PC-9 (cell line): ENCODE measurements at regions not wholly inside any gene's neighbourhood (a gene's known extent, or its start where the extent isn't known, plus 50 kb on each side); places are given as distances from the start of the nearest gene placed in this dataset.
"Not testable (repeated sequence)": the region's sequence is repeated elsewhere in the genome, so short reads cannot be mapped to it uniquely, and the experiment has no call there.

Experiments used
- BruUV-seq: library from RNA; stranded (reverse); fragments of 400-500 nt; replicated peaks from 2 replicates; lab custom pipeline; 2021; lab: Mats Ljungman, UMichigan
- CTCF ChIA-PET: fragments of 300-600 bp; sonication (Branson Sonifier 250); formaldehyde crosslinking; loops from one replicate; lab custom pipeline; 2022; ENCODE audit warnings: antibody characterized with exemption; lab: Charles Lee
- POLR2A ChIA-PET: fragments of 300-600 bp; sonication (Branson Sonifier 250); formaldehyde crosslinking; loops from one replicate; lab custom pipeline; 2022; ENCODE audit warnings: antibody characterized with exemption; ENCODE audit not compliant: unreplicated experiment; lab: Charles Lee
- DNase-seq, 2 experiments: peaks; one replicate each; pipeline versions ENCODE4 v3.0.0 to v3.0.0-alpha.2; 2015 to 2022; ENCODE audit warnings: mixed read lengths in 1 of 2
- H2AFZ ChIP-seq: fragments of 200-600 bp; sonication (generic); 2 replicates; pipeline ENCODE4 v1.8.1; 2017; ENCODE audit warnings: antibody characterized with exemption
- H3F3A ChIP-seq: fragments of 200-600 bp; sonication (generic); 2 replicates; pipeline ENCODE4 v1.8.1; 2017; ENCODE audit warnings: antibody characterized with exemption, mild to moderate bottlenecking, low read depth; ENCODE audit not compliant: insufficient read depth
- H3K27ac ChIP-seq: fragments of 200-600 bp; sonication (generic); 2 replicates; pipeline ENCODE4 v1.6.1; 2016; ENCODE audit warnings: mixed run types
- H3K27me3 ChIP-seq: fragments of 200-600 bp; sonication (generic); 2 replicates; pipeline ENCODE4 v1.6.1; 2016; ENCODE audit warnings: low read depth, mixed run types; ENCODE audit not compliant: insufficient read depth
- H3K36me3 ChIP-seq: fragments of 200-600 bp; sonication (generic); 2 replicates; pipeline ENCODE4 v1.6.1; 2016; ENCODE audit warnings: low read depth, mixed run types
- H3K4me1 ChIP-seq: fragments of 200-600 bp; sonication (generic); replicated peaks from 2 replicates; pipeline ENCODE4 v1.6.1; 2016; ENCODE audit warnings: mixed run types; ENCODE audit not compliant: insufficient read depth
- H3K4me2 ChIP-seq: fragments of 200-600 bp; sonication (generic); 2 replicates; pipeline ENCODE4 v1.6.1; 2017; ENCODE audit warnings: mixed run types
- H3K4me3 ChIP-seq: fragments of 200-600 bp; sonication (generic); 2 replicates; pipeline ENCODE4 v1.6.1; 2016; ENCODE audit warnings: mixed run types
- H3K79me2 ChIP-seq: fragments of 200-600 bp; sonication (generic); 2 replicates; pipeline ENCODE4 v1.6.1; 2017; ENCODE audit warnings: low read depth, mixed run types
- H3K9me2 ChIP-seq: fragments of 200-600 bp; sonication (generic); 2 replicates; pipeline ENCODE4 v1.8.1; 2017; ENCODE audit warnings: mild to moderate bottlenecking; ENCODE audit not compliant: insufficient read depth
- H3K9me3 ChIP-seq: fragments of 200-600 bp; sonication (generic); 2 replicates; pipeline ENCODE4 v1.8.1; 2016; ENCODE audit warnings: low read depth; ENCODE audit not compliant: insufficient read depth
- H4K20me1 ChIP-seq: fragments of 200-600 bp; sonication (generic); 2 replicates; pipeline ENCODE4 v1.8.1; 2017; ENCODE audit not compliant: insufficient read depth
- CTCF ChIP-seq: fragments of 200-600 bp; sonication (generic); conservative IDR thresholded peaks from 2 replicates; pipeline ENCODE4 v1.6.1; 2017; ENCODE audit warnings: mixed run types, antibody characterized with exemption, mild to moderate bottlenecking, moderate library complexity
- EZH2 ChIP-seq: fragments of 200-600 bp; sonication (generic); IDR thresholded peaks from 2 replicates; pipeline ENCODE4 v1.8.0; 2017; ENCODE audit warnings: antibody characterized with exemption, low read depth
- intact Hi-C: fragments of 100-400 bp; cut with micrococcal nuclease; formaldehyde crosslinking; loops from one replicate; pipeline ENCODE4 v1.10.0; 2022; ENCODE audit not compliant: unreplicated experiment

DNA sequence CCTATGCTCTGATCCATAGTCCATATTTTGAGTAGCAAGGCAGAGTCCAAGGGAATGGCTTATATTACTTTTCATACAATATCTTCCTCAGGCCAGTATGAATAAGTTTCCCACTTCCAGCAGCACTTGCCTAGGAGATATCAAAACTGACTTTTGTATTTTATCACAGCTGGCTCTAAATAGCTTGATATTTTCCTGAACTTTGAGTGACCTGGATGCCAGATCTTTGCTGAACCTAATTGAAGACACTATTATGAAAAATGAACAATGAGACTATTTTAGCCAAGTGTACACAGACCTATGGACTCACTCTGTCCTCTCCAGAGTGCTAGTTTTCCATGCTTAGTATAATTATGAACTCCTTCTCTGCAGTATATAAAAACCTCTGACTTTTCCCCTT is 475.6 kb upstream of the PTGER4 start:
- no peak overlapping the region for H3K27ac ChIP-seq
- peak overlapping the region; percentile 29; the same call in 1 of the 2 replicates for H2AFZ ChIP-seq
- peaks cover 5% of the 10 kb centered on the region; the same call in 1 of the 2 replicates for H3K9me2 ChIP-seq
- no peak for DNase-seq
- no TSS peak for BruUV-seq
- no peak for TF ChIP-seq CTCF
- TF ChIP-seq EZH2: no peak
- no peaks in the 10 kb centered on the region for H3K36me3 ChIP-seq
- peaks cover 5% of the 10 kb centered on the region; the same call in 1 of the 2 replicates for H3K9me3 ChIP-seq
- H3K4me2 ChIP-seq: no peak overlapping the region
- CTCF ChIA-PET: no interaction called here
- H3K27me3 ChIP-seq: no peaks in the 10 kb centered on the region
- POLR2A ChIA-PET: no interaction called here
- H3K79me2 ChIP-seq: no peaks in the 10 kb centered on the region
- no peaks in the 10 kb centered on the region for H4K20me1 ChIP-seq
- intact Hi-C loops: no loop called here
- H3F3A ChIP-seq: no peaks in the 10 kb centered on the region
- H3K4me1 ChIP-seq: no peaks in the 10 kb centered on the region
- no peak overlapping the region for H3K4me3 ChIP-seq

- Histone ChIP-seq H3K9me3 (peaks cover 5% of the 10 kb centered on the region; the same call in 1 of the 2 replicates), H2AFZ (no peak overlapping the region), H3K79me2 (no peaks in the 10 kb centered on the region), H3K27me3 (no peaks in the 10 kb centered on the region), H3K4me3 (no peak overlapping the region), H3K4me1 (no peaks in the 10 kb centered on the region), H3K36me3 (no peaks in the 10 kb centered on the region), H3F3A (no peaks in the 10 kb centered on the region), H3K4me2 (no peak overlapping the region), H4K20me1 (no peaks in the 10 kb centered on the region), H3K27ac (no peak overlapping the region), H3K9me2 (peaks cover 5% of the 10 kb centered on the region; the same call in 1 of the 2 replicates)
- no TSS peak for BruUV-seq
- POLR2A ChIA-PET: interaction anchor here (0.7 kb wide), 1 partner anchor 511 kb away, joined by 6 read pairs; no protein-coding TSS in a partner anchor
- TF ChIP-seq EZH2 (no peak), CTCF (no peak)
- DNase-seq: no peak
- CTCF ChIA-PET: interaction anchor here (0.7 kb wide), 1 partner anchor 512 kb away, joined by 5 read pairs; no protein-coding TSS in a partner anchor
- intact Hi-C loops: no loop called here
Observed at GRCh38 chr5:40202814-40203440, 476.8 kb upstream of the PTGER4 start.

- Histone ChIP-seq H3K79me2 (no peaks in the 10 kb centered on the region), H3K27me3 (no peaks in the 10 kb centered on the region), H3K4me3 (no peak overlapping the region), H3K9me2 (no peaks in the 10 kb centered on the region), H4K20me1 (no peaks in the 10 kb centered on the region), H3K4me1 (no peaks in the 10 kb centered on the region), H3K36me3 (no peaks in the 10 kb centered on the region), H2AFZ (no peak overlapping the region), H3K27ac (no peak overlapping the region), H3K4me2 (no peak overlapping the region), H3K9me3 (no peaks in the 10 kb centered on the region), H3F3A (no peaks in the 10 kb centered on the region)
- TF ChIP-seq CTCF (no peak), EZH2 (no peak)
- no TSS peak for BruUV-seq
- intact Hi-C loops: no loop called here
- ChIA-PET CTCF (interaction anchor here (0.6 kb wide), 2 partner anchors 269 to 550 kb away, joined by 3 to 4 read pairs; no protein-coding TSS in a partner anchor), POLR2A (no interaction called here)
- no peak for DNase-seq
Observed at GRCh38 chr5:40198736-40199135, 481.0 kb upstream of the PTGER4 start.

- intact Hi-C loops, H3K27ac ChIP-seq, H3F3A ChIP-seq, H3K27me3 ChIP-seq, H3K9me3 ChIP-seq, H3K9me2 ChIP-seq, DNase-seq, POLR2A ChIA-PET, H3K4me3 ChIP-seq, H3K36me3 ChIP-seq, BruUV-seq, H3K4me2 ChIP-seq, CTCF ChIA-PET, H3K79me2 ChIP-seq, H4K20me1 ChIP-seq, H3K4me1 ChIP-seq, H2AFZ ChIP-seq: not testable (repeated sequence)
Observed at GRCh38 chr5:40195574-40195973, 484.1 kb upstream of the PTGER4 start.
